ENCODE measurements at regions not wholly inside any gene's neighbourhood (a gene's known extent, or its start where the extent isn't known, plus 50 kb on each side); places are given as distances from the start of the nearest gene placed in this dataset.

DNA sequence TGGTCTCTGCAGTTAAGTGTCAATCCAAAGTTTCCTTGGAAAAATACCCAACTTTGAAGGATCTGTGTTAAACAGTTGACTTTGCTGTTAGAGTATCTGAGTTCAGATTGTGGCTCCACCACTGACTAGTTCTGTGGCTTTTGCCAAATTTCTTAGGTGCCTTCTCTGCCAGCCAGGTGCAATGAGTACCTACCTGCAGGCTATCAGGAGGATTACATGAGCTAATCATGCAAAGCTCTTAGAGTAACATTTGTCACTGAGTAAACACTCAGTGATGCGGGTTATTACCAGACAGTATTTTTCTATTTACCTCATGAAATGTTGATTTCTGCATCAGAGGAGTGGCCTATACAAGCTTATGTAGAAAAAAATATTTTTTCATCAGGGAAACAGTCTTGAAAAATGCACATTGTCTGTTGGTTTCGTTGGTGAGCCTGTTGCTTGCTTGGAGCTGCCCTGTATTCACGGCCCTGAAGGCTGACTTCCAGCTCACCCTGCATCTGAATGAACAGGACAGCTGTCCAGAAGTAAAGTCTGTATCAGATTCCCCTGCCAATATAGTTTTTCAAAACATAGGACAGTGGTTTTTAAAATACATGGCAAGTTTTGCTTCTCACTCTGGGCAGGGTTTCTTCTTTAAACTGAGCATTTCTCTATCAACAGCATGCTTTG is 235.1 kb downstream of the CDCA7 start:
- TF ChIP-seq, protein P1, sequence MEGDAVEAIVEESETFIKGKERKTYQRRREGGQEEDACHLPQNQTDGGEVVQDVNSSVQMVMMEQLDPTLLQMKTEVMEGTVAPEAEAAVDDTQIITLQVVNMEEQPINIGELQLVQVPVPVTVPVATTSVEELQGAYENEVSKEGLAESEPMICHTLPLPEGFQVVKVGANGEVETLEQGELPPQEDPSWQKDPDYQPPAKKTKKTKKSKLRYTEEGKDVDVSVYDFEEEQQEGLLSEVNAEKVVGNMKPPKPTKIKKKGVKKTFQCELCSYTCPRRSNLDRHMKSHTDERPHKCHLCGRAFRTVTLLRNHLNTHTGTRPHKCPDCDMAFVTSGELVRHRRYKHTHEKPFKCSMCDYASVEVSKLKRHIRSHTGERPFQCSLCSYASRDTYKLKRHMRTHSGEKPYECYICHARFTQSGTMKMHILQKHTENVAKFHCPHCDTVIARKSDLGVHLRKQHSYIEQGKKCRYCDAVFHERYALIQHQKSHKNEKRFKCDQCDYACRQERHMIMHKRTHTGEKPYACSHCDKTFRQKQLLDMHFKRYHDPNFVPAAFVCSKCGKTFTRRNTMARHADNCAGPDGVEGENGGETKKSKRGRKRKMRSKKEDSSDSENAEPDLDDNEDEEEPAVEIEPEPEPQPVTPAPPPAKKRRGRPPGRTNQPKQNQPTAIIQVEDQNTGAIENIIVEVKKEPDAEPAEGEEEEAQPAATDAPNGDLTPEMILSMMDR (IDR thresholded peaks at IDR 0.05; ENCODE audit: insufficient read depth, low read length, poor library complexity, severe bottlenecking): no peak
- peak; percentile 10 for DNase-seq (ENCODE audit: low read depth)
- Histone ChIP-seq H3K36me3 (ENCODE audit: control insufficient read depth, insufficient read depth, low read length) (no peaks in the 10 kb centered on the region), H3K4me3 (ENCODE audit: low read depth, low read length) (no peak overlapping the region), H3K27me3 (ENCODE audit: control insufficient read depth, insufficient read depth, low read length) (no peaks in the 10 kb centered on the region)

DNA sequence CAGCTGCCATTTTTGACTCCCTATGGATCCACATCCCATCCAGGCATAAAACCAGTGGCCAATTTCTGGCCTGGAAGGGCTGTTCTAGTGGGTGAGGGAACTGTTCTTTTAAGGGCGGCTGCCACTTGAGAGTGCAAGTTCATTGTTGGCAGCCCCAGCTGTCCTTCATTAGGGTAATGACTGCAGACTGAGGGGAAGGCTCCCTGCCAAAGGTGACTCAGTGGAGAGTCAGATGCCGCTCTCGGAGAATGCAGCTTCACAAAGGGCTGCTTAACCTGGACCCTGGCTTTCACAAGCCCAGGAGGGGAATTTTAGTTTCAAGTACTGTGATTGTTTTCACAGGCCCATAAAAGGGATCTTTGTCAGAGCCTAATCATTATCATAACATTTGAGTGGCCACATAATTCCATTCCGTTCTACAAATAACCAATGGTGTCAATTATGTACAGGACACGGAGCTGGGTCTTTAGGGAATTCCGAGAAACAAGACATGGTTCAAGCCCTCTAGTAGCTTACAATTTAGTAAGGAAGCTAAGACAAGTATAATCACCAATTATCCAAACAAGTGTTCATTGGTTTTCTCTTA is 235.7 kb downstream of the CDCA7 start:
- Histone ChIP-seq H3K36me3 (ENCODE audit: control insufficient read depth, insufficient read depth, low read length) (no peaks in the 10 kb centered on the region), H3K27me3 (ENCODE audit: control insufficient read depth, insufficient read depth, low read length) (no peaks in the 10 kb centered on the region), H3K4me3 (ENCODE audit: low read depth, low read length) (no peak overlapping the region)
- peak; percentile 93 for DNase-seq (ENCODE audit: low read depth)
- TF ChIP-seq, protein P1 (IDR thresholded peaks at IDR 0.05; ENCODE audit: insufficient read depth, low read length, poor library complexity, severe bottlenecking): no peak

DNA sequence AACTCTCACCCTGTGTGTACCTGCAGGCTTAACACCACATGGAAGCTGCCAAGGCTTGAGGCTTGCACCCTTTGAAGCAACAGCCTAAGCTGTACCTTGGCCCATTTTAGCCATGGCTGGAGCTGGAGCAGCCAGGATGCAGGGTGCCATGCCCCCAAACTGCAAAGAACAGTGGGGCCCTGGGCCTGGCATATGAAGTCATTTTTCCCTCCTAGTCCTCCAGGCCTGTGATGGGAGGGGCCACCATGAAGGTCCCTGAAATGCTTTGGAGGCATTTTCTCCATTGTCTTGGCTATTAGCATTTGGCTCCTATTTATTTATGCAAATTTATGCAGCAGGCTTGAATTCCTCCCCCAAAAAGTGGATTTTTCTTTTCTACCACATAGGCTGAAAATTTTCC is 238.4 kb downstream of the CDCA7 start:
- TF ChIP-seq, protein P1 (IDR thresholded peaks at IDR 0.05; ENCODE audit: insufficient read depth, low read length, poor library complexity, severe bottlenecking): no peak

DNA sequence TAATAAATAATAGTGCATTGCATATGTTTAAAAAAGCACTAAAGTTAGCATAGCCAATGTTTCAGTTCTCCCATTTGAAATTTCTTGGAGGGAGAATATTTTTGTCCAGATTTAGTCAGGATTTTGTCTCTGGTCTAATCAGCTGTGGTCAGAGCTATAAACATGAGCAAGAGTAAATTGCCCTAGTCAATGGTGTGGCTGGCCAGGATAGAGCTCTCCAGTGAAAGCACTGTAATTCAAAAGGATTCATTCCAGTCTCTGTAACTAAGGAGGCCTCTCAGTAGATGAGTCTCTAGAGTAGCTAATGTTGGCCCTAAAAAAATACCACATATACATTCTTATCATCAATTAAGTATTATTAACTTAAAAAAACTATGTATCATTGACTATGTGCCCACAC is 241.6 kb downstream of the CDCA7 start:
- H3K36me3 ChIP-seq (ENCODE audit: control insufficient read depth, insufficient read depth, low read length): no peaks in the 10 kb centered on the region
- TF ChIP-seq, protein P1 (IDR thresholded peaks at IDR 0.05; ENCODE audit: insufficient read depth, low read length, poor library complexity, severe bottlenecking): no peak
- H3K27me3 ChIP-seq (ENCODE audit: control insufficient read depth, insufficient read depth, low read length): no peaks in the 10 kb centered on the region
- no peak overlapping the region for H3K4me3 ChIP-seq (ENCODE audit: low read depth, low read length)
- no peak for DNase-seq (ENCODE audit: low read depth)

More for the DNA sequence above, 238.4 kb downstream of the CDCA7 start:
- H3K27me3 ChIP-seq (ENCODE audit: control insufficient read depth, insufficient read depth, low read length): no peaks in the 10 kb centered on the region
- DNase-seq (ENCODE audit: low read depth): no peak
- no peaks in the 10 kb centered on the region for H3K36me3 ChIP-seq (ENCODE audit: control insufficient read depth, insufficient read depth, low read length)
- H3K4me3 ChIP-seq (ENCODE audit: low read depth, low read length): no peak overlapping the region

DNA sequence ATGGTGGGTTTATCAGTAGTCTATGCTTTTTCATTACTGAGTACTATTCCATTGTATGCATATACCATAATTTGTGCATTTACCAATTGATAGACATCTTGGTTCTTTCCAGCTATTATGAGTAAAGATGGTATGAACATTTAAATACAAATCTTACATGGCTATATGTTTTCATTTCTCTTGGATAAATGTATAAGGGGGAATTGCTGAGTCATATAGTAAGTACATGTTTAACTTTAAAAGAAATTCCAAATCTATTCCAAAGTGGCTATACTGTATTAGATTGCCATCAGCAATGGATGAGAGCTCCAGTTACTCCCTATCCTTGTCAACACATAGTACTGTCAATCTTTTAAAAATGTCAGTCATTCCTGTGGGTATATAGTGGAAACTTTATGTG is 243.9 kb downstream of the CDCA7 start:
- no peaks in the 10 kb centered on the region for H3K27me3 ChIP-seq (ENCODE audit: control insufficient read depth, insufficient read depth, low read length)

More for the DNA sequence above, 243.9 kb downstream of the CDCA7 start:
- no peak for DNase-seq (ENCODE audit: low read depth)
- Histone ChIP-seq H3K36me3 (ENCODE audit: control insufficient read depth, insufficient read depth, low read length) (no peaks in the 10 kb centered on the region), H3K4me3 (ENCODE audit: low read depth, low read length) (no peak overlapping the region)
- TF ChIP-seq, protein P1 (IDR thresholded peaks at IDR 0.05; ENCODE audit: insufficient read depth, low read length, poor library complexity, severe bottlenecking): no peak
